HG03457 (cell line): ENCODE measurements at regions not wholly inside any gene's neighbourhood (a gene's known extent, or its start where the extent isn't known, plus 50 kb on each side); places are given as distances from the start of the nearest gene placed in this dataset.

ENCODE experiments used
- ATAC-seq: cut with Tn5 transposase; IDR thresholded peaks from one replicate; pipeline ENCODE4 v1.9.1; 2021; ENCODE audit warnings: moderate number of reproducible peaks; ENCODE audit not compliant: unreplicated experiment

- ATAC-seq: no peak
Observed at GRCh38 chr9:17846948-17847655, 268.2 kb downstream of the SH3GL2 start.

- ATAC-seq: no peak
Observed at GRCh38 chr9:17847908-17848307, 269.0 kb downstream of the SH3GL2 start.

- no peak for ATAC-seq
Observed at GRCh38 chr9:17852108-17852507, 273.2 kb downstream of the SH3GL2 start.

GRCh38 chr9:17854487-17854886 is 275.6 kb downstream of the SH3GL2 start:
- ATAC-seq: no peak

- ATAC-seq: no peak
Observed at GRCh38 chr9:17856995-17857394, 278.1 kb downstream of the SH3GL2 start.

- ATAC-seq: no peak
Observed at GRCh38 chr9:17859228-17859627, 280.4 kb downstream of the SH3GL2 start.

- ATAC-seq: no peak
Observed at GRCh38 chr9:17859987-17860386, 281.1 kb downstream of the SH3GL2 start.

- no peak for ATAC-seq
Observed at GRCh38 chr9:17862101-17862500, 283.2 kb downstream of the SH3GL2 start.

GRCh38 chr9:17862629-17863028 is 283.8 kb downstream of the SH3GL2 start:
- no peak for ATAC-seq

- ATAC-seq: peak; percentile 87
Observed at GRCh38 chr9:17863213-17863883, 284.5 kb downstream of the SH3GL2 start.

- ATAC-seq: no peak
Observed at GRCh38 chr9:17863924-17864323, 285.1 kb downstream of the SH3GL2 start.

- no peak for ATAC-seq
Observed at GRCh38 chr9:17864951-17865350, 286.1 kb downstream of the SH3GL2 start.

GRCh38 chr9:17865881-17866280 is 287.0 kb downstream of the SH3GL2 start:
- no peak for ATAC-seq

GRCh38 chr9:17870722-17871121 is 291.9 kb downstream of the SH3GL2 start:
- ATAC-seq: no peak

- no peak for ATAC-seq
Observed at GRCh38 chr9:17871213-17871890, 292.5 kb downstream of the SH3GL2 start.

- ATAC-seq: no peak
Observed at GRCh38 chr9:17875886-17876285, 297.0 kb downstream of the SH3GL2 start.

- ATAC-seq: no peak
Observed at GRCh38 chr9:17876687-17877086, 297.8 kb downstream of the SH3GL2 start.

- no peak for ATAC-seq
Observed at GRCh38 chr9:17878810-17879370, 300.0 kb downstream of the SH3GL2 start.

- no peak for ATAC-seq
Observed at GRCh38 chr9:17881371-17881770, 302.5 kb downstream of the SH3GL2 start.

- no peak for ATAC-seq
Observed at GRCh38 chr9:17882688-17883594, 304.1 kb downstream of the SH3GL2 start.

GRCh38 chr9:17888066-17888465 is 309.2 kb downstream of the SH3GL2 start:
- no peak for ATAC-seq
